BJ (cell line): ENCODE measurements at regions not wholly inside any gene's neighbourhood (a gene's known extent, or its start where the extent isn't known, plus 50 kb on each side); places are given as distances from the start of the nearest gene placed in this dataset.
"Not testable (repeated sequence)": the region's sequence is repeated elsewhere in the genome, so short reads cannot be mapped to it uniquely, and the experiment has no call there.

ENCODE experiments used
- CTCF ChIA-PET: fragments of 350-600 bp; formaldehyde crosslinking; extraction: SDS; loops from one replicate; lab custom pipeline; 2021; ENCODE audit warnings: antibody characterized with exemption, inconsistent platforms; lab: Yijun Ruan, JAX
- POLR2A ChIA-PET: fragments of 300-600 bp; sonication (Branson Sonifier 250); formaldehyde crosslinking; extraction: SDS; loops from one replicate; lab custom pipeline; 2021; ENCODE audit warnings: antibody characterized with exemption; lab: Charles Lee
- DNase-seq: peaks from one replicate; pipeline ENCODE4 v3.0.0-alpha.2; 2011; ENCODE audit warnings: low read depth
- H3K27me3 ChIP-seq: 2 replicates; pipeline ENCODE4 v1.6.0; 2011; ENCODE audit warnings: low read length; ENCODE audit not compliant: control insufficient read depth, insufficient read depth
- H3K36me3 ChIP-seq: 2 replicates; pipeline ENCODE4 v1.5.1; 2011; ENCODE audit warnings: low read length; ENCODE audit not compliant: control insufficient read depth, insufficient read depth
- H3K4me3 ChIP-seq: 2 replicates; pipeline ENCODE4 v1.5.1; 2011; ENCODE audit warnings: low read depth, mild to moderate bottlenecking, control low read depth, low read length
- CTCF ChIP-seq: IDR thresholded peaks from 2 replicates; pipeline ENCODE4 v1.5.1; 2011; ENCODE audit warnings: low read depth, mild to moderate bottlenecking, control low read depth, inconsistent platforms, low read length, moderate library complexity; ENCODE audit not compliant: insufficient read depth

GRCh38 chr1:99062192-99062591 lies 57.5 kb upstream of the PLPPR5 start:
- no peaks in the 10 kb centered on the region for H3K36me3 ChIP-seq
- ChIA-PET POLR2A (no interaction called here), CTCF (no interaction called here)
- H3K27me3 ChIP-seq = no peaks in the 10 kb centered on the region
- no peak for DNase-seq
- no peak overlapping the region for H3K4me3 ChIP-seq
- TF ChIP-seq CTCF = no peak

GRCh38 chr1:99069146-99069545 lies 64.5 kb upstream of the PLPPR5 start:
- Histone ChIP-seq H3K36me3 (no peaks in the 10 kb centered on the region), H3K4me3 (no peak overlapping the region), H3K27me3 (no peaks in the 10 kb centered on the region)
- ChIA-PET POLR2A (no interaction called here), CTCF (interaction anchor here (1.0 to 1.1 kb wide), 2 partner anchors 9 to 22 kb away, joined by 3 read pairs; no protein-coding TSS in a partner anchor)
- no peak for DNase-seq
- no peak for TF ChIP-seq CTCF

- H3K4me3 ChIP-seq, DNase-seq, POLR2A ChIA-PET, CTCF ChIA-PET, H3K27me3 ChIP-seq, H3K36me3 ChIP-seq: not testable (repeated sequence)
These were observed 73.9 kb upstream of the PLPPR5 start for GRCh38 chr1:99078529-99078928.

- H3K36me3 ChIP-seq = no peaks in the 10 kb centered on the region
- TF ChIP-seq CTCF = no peak
- POLR2A ChIA-PET = no interaction called here
- CTCF ChIA-PET = no interaction called here
- no peaks in the 10 kb centered on the region for H3K27me3 ChIP-seq
- no peak overlapping the region for H3K4me3 ChIP-seq
- DNase-seq = no peak
These were observed 77.7 kb upstream of the PLPPR5 start for GRCh38 chr1:99082366-99082765.

- no peak overlapping the region for H3K4me3 ChIP-seq
- H3K36me3 ChIP-seq = no peaks in the 10 kb centered on the region
- DNase-seq = no peak
- TF ChIP-seq CTCF = no peak
- H3K27me3 ChIP-seq = no peaks in the 10 kb centered on the region
- ChIA-PET POLR2A (no interaction called here), CTCF (no interaction called here)
These were observed 78.7 kb upstream of the PLPPR5 start for GRCh38 chr1:99083338-99083737.

GRCh38 chr1:99084562-99084961 lies 79.9 kb upstream of the PLPPR5 start:
- no peaks in the 10 kb centered on the region for H3K27me3 ChIP-seq
- ChIA-PET CTCF (no interaction called here), POLR2A (no interaction called here)
- no peak for TF ChIP-seq CTCF
- no peak overlapping the region for H3K4me3 ChIP-seq
- DNase-seq = no peak
- no peaks in the 10 kb centered on the region for H3K36me3 ChIP-seq
